HepG2 (cell line): ENCODE measurements at regions not wholly inside any gene's neighbourhood (a gene's known extent, or its start where the extent isn't known, plus 50 kb on each side); places are given as distances from the start of the nearest gene placed in this dataset.

Experiments used
- ATAC-seq: fragments of 200-7000 bp; cut with Tn5 transposase; 3 replicates; pipeline ENCODE4 v1.9.1; 2020; ENCODE audit warnings: mild to moderate bottlenecking, moderate library complexity
- BruUV-seq: library from RNA; stranded (reverse); fragments of 400-500 nt; replicated peaks from 2 replicates; lab custom pipeline; 2021; lab: Mats Ljungman, UMichigan
- CTCF ChIA-PET: fragments of 300-600 bp; formaldehyde crosslinking; extraction: SDS; loops from one replicate; lab custom pipeline; 2021; ENCODE audit warnings: low total read pairs, inconsistent platforms, low intra/inter-chr PET ratio; lab: Yijun Ruan, JAX
- POLR2A ChIA-PET: fragments of 350-600 bp; sonication (Branson Sonifier 250); formaldehyde crosslinking; loops from one replicate; lab custom pipeline; 2020; ENCODE audit warnings: antibody characterized with exemption, inconsistent platforms; lab: Yijun Ruan, JAX
- DNase-seq: peaks from one replicate; pipeline ENCODE4 v3.0.0-alpha.2; 2015; ENCODE audit warnings: low spot score
- FAIRE-seq: peaks from 3 replicates; lab custom pipeline; 2011; peaks lifted over from hg19 to GRCh38; lab: Jason Lieb, UNC
- H2AFZ ChIP-seq: one replicate; pipeline ENCODE4 v1.6.1; 2011; ENCODE audit warnings: low read length, inconsistent platforms
- H3K27ac ChIP-seq: fragments of 300-600 bp; 3 replicates; pipeline ENCODE4 v1.8.0; 2011; ENCODE audit warnings: mixed run types, mild to moderate bottlenecking, mixed read lengths, low read length, inconsistent platforms; ENCODE audit not compliant: insufficient read depth; ENCODE audit errors: extremely low read length
- H3K27me3 ChIP-seq, 2 experiments: fragments of 200-600 bp in 1 of 2; 2 replicates in 1 of 2; 3 replicates in 1 of 2; pipeline versions ENCODE4 v1.6.0 to v1.8.0; 2011; ENCODE audit warnings: low read length in 2 of 2, mild to moderate bottlenecking in 2 of 2, moderate library complexity in 2 of 2, inconsistent platforms in 1 of 2; ENCODE audit not compliant: insufficient read depth in 2 of 2, control insufficient read depth in 1 of 2
- H3K36me3 ChIP-seq, 2 experiments: fragments of 200-600 bp in 1 of 2; replicated peaks in 1 of 2; 2 replicates in 1 of 2; 3 replicates in 1 of 2; pipeline versions ENCODE4 v1.5.1 to v1.8.0; 2011; ENCODE audit warnings: low read length in 2 of 2, inconsistent platforms in 1 of 2; ENCODE audit not compliant: insufficient read depth in 2 of 2, control insufficient read depth in 1 of 2
- H3K4me1 ChIP-seq: 2 replicates; pipeline ENCODE4 v1.5.1; 2012; ENCODE audit warnings: low read length, inconsistent platforms; ENCODE audit not compliant: insufficient read depth
- H3K4me2 ChIP-seq: 2 replicates; pipeline ENCODE4 v1.6.0; 2011; ENCODE audit warnings: low read depth, low read length, inconsistent platforms
- H3K4me3 ChIP-seq, 3 experiments: fragments of 200-600 bp in 1 of 3; sonication (generic), shearing (Covaris generic) in 1 of 3; replicated peaks in 1 of 3; 2 replicates each; pipeline ENCODE4 v1.5.1; 2011 to 2016; ENCODE audit warnings: low read length in 3 of 3, inconsistent platforms in 2 of 3, low read depth in 2 of 3, mild to moderate bottlenecking in 2 of 3, control low read depth in 1 of 3, mixed read lengths in 1 of 3; ENCODE audit not compliant: insufficient read depth in 1 of 3
- H3K79me2 ChIP-seq: one replicate; pipeline ENCODE4 v1.6.1; 2011; ENCODE audit warnings: low read length, inconsistent platforms; ENCODE audit not compliant: insufficient read depth
- H3K9ac ChIP-seq: 2 replicates; pipeline ENCODE4 v1.6.0; 2011; ENCODE audit warnings: mild to moderate bottlenecking, low read depth, low read length, inconsistent platforms; ENCODE audit not compliant: insufficient read depth
- H3K9me3 ChIP-seq: 2 replicates; pipeline ENCODE4 v1.5.1; 2012; ENCODE audit warnings: mild to moderate bottlenecking, low read length
- H4K20me1 ChIP-seq: 2 replicates; pipeline ENCODE4 v1.6.0; 2011; ENCODE audit warnings: inconsistent platforms, mild to moderate bottlenecking, low read length, moderate library complexity; ENCODE audit not compliant: insufficient read depth
- MATR3 ChIP-seq: sonication (generic); formaldehyde crosslinking; IDR thresholded peaks from 2 replicates; pipeline ENCODE4 v1.4.0; 2020; ENCODE audit warnings: missing genetic modification reagents
- MYC ChIP-seq: sonication (generic); formaldehyde crosslinking; IDR thresholded peaks from 2 replicates; pipeline ENCODE4 v1.9.0; 2021; ENCODE audit warnings: missing genetic modification reagents, borderline replicate concordance
- RAD51 ChIP-seq: fragments of 450-650 bp; IDR thresholded peaks from 2 replicates; pipeline ENCODE4 v1.6.1; 2016; ENCODE audit warnings: borderline replicate concordance
- ZNF660 ChIP-seq: sonication (generic); formaldehyde crosslinking; IDR thresholded peaks from 2 replicates; pipeline ENCODE4 v1.5.1; 2020; ENCODE audit warnings: mild to moderate bottlenecking, low read depth, missing genetic modification reagents, borderline replicate concordance
- WGBS: methylation state at CpG from one replicate; pipeline ENCODE4 v1.1.6; 2017; ENCODE audit warnings: low lambda C conversion rate; 5-methylcytosine and 5-hydroxymethylcytosine counted together
- in situ Hi-C: cut with HindIII; loops from 2 replicates; pipeline ENCODE4 v1.10.0; 2017; ENCODE audit warnings: low pct_unique_long_range_greater_than_20kb; ENCODE audit not compliant: extremely low pct_ligation_motif_present
- intact Hi-C: fragments of 100-400 bp; cut with micrococcal nuclease; formaldehyde crosslinking; loops from one replicate; pipeline ENCODE4 v1.10.0; 2022; ENCODE audit not compliant: unreplicated experiment
- TF ChIP-seq, protein P1 (sequence below): sonication (generic); formaldehyde crosslinking; IDR thresholded peaks from 2 replicates; pipeline ENCODE4 v1.4.0; 2020; ENCODE audit warnings: missing genetic modification reagents; ENCODE audit errors: not compliant biosample characterization
- TF ChIP-seq, protein P2 (sequence below): sonication (generic); formaldehyde crosslinking; IDR thresholded peaks from one replicate; pipeline ENCODE4 v1.5.1; 2020; ENCODE audit warnings: mild to moderate bottlenecking, missing genetic modification reagents; ENCODE audit errors: not compliant biosample characterization

DNA sequence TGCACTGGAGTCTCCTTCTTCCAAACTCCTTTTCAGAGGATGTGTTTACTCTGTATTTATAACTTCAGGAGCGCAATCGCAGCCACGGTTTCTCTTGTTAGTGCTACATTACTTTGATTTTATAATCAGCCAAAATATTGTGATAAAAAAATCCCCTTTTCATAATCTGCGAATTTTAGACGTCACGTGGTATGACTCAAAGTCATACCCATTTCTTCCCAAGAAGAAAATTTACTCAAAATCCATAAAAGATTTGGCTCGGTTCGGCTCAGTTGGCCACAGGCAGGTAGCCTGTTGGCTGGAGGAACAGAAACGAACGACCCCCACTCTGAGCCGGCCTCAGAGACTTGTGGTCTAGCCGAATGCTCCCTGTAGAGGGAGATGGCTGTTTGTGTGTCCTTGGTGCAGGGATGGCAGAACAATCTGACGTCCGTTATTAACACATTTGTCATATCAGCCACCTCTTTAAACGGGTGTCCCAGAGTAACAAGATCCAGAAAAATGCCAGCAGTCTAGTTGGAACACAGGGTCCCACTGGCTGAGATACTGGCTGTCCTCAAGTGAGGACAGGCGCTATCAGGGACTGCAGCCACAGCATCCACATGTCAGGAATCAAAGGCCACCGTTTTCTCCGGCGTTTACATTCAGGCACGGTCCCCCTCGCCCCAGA is 247.6 kb downstream of the DLL1 start:
- CTCF ChIA-PET, result no interaction called here
- in situ Hi-C loops (no loop called here), intact Hi-C loops (no loop called here)
- Histone ChIP-seq H4K20me1 (no peaks in the 10 kb centered on the region), H2AFZ (no peak overlapping the region), H3K27ac (no peak overlapping the region), H3K9me3 (no peaks in the 10 kb centered on the region), H3K4me1 (peaks cover 13% of the 10 kb centered on the region), H3K79me2 (no peaks in the 10 kb centered on the region), H3K27me3 (peaks cover 12 to 85% of the 10 kb centered on the region in 2 experiments), H3K4me3 (no peak overlapping the region), H3K9ac (no peak overlapping the region), H3K36me3 (no peaks in the 10 kb centered on the region), H3K4me2 (no peak overlapping the region)
- ATAC-seq (no peak), DNase-seq (no peak), FAIRE-seq (no peak)
- TF ChIP-seq, protein P1, sequence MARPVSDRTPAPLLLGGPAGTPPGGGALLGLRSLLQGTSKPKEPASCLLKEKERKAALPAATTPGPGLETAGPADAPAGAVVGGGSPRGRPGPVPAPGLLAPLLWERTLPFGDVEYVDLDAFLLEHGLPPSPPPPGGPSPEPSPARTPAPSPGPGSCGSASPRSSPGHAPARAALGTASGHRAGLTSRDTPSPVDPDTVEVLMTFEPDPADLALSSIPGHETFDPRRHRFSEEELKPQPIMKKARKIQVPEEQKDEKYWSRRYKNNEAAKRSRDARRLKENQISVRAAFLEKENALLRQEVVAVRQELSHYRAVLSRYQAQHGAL (CRISPR knock-in tag), result no peak
- TF ChIP-seq RAD51, result peak; percentile 53; the same call in 1 of the 2 replicates
- POLR2A ChIA-PET, result no interaction called here
- no TSS peak for BruUV-seq
- WGBS, result 11% methylated on average over 21 of the region's 21 CpGs

DNA sequence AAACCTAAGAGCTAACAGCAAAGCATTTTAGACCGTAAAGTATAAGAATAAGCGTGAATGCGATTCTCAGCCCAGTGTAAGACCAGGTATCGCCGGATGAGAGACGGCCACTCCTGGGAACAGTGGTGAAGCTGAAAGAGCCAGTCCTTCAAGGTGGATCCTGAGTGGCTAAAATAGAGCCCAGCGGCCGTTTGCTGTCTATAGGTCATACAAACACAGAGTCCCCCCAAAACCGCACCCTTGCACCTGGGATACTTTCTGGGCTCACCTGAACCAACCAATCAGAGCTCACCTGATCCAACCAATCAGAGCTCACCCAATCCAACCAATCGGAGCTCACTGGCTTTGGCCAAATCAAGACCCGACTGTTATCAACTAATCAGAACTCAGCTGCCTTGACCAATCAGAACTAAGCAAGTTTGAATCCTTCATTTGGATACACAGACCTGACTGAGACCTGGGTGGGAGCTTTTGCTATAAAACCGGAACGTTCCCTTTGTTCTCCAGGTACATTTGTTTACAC is 248.2 kb downstream of the DLL1 start:
- WGBS, result 46% methylated on average over 13 of the region's 13 CpGs
- TF ChIP-seq ZNF660 (CRISPR knock-in tag) (no peak), MYC (CRISPR knock-in tag) (no peak), MATR3 (CRISPR knock-in tag) (no peak)
- TF ChIP-seq, protein P2, sequence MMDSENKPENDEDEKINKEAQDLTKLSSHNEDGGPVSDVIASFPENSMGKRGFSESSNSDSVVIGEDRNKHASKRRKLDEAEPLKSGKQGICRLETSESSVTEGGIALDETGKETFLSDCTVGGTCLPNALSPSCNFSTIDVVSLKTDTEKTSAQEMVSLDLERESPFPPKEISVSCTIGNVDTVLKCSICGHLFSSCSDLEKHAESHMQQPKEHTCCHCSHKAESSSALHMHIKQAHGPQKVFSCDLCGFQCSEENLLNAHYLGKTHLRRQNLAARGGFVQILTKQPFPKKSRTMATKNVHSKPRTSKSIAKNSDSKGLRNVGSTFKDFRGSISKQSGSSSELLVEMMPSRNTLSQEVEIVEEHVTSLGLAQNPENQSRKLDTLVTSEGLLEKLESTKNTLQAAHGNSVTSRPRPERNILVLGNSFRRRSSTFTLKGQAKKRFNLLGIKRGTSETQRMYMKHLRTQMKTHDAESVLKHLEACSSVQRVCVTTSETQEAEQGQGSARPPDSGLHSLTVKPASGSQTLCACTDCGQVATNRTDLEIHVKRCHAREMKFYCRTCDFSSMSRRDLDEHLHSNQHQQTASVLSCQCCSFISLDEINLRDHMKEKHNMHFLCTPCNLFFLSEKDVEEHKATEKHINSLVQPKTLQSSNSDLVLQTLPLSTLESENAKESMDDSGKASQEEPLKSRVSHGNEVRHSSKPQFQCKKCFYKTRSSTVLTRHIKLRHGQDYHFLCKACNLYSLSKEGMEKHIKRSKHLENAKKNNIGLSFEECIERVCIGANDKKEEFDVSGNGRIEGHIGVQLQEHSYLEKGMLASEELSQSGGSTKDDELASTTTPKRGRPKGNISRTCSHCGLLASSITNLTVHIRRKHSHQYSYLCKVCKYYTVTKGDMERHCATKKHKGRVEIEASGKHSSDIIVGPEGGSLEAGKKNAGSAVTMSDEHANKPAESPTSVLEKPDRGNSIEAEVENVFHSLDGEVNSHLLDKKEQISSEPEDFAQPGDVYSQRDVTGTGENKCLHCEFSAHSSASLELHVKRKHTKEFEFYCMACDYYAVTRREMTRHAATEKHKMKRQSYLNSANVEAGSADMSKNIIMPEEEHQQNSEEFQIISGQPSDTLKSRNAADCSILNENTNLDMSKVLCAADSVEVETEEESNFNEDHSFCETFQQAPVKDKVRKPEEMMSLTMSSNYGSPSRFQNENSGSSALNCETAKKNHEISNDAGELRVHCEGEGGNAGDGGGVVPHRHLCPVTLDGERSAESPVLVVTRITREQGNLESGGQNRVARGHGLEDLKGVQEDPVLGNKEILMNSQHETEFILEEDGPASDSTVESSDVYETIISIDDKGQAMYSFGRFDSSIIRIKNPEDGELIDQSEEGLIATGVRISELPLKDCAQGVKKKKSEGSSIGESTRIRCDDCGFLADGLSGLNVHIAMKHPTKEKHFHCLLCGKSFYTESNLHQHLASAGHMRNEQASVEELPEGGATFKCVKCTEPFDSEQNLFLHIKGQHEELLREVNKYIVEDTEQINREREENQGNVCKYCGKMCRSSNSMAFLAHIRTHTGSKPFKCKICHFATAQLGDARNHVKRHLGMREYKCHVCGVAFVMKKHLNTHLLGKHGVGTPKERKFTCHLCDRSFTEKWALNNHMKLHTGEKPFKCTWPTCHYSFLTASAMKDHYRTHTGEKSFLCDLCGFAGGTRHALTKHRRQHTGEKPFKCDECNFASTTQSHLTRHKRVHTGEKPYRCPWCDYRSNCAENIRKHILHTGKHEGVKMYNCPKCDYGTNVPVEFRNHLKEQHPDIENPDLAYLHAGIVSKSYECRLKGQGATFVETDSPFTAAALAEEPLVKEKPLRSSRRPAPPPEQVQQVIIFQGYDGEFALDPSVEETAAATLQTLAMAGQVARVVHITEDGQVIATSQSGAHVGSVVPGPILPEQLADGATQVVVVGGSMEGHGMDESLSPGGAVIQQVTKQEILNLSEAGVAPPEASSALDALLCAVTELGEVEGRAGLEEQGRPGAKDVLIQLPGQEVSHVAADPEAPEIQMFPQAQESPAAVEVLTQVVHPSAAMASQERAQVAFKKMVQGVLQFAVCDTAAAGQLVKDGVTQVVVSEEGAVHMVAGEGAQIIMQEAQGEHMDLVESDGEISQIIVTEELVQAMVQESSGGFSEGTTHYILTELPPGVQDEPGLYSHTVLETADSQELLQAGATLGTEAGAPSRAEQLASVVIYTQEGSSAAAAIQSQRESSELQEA (CRISPR knock-in tag), result no peak

More for the DNA sequence above, 248.2 kb downstream of the DLL1 start:
- no peak for DNase-seq
- Histone ChIP-seq H2AFZ (no peak overlapping the region), H3K9me3 (no peaks in the 10 kb centered on the region), H4K20me1 (no peaks in the 10 kb centered on the region), H3K4me2 (no peak overlapping the region), H3K4me3 (no peak overlapping the region), H3K27me3 (peaks cover 11 to 87% of the 10 kb centered on the region in 2 experiments), H3K27ac (no peak overlapping the region), H3K36me3 (no peaks in the 10 kb centered on the region), H3K9ac (no peak overlapping the region), H3K4me1 (peaks cover 18% of the 10 kb centered on the region), H3K79me2 (no peaks in the 10 kb centered on the region)
- ChIA-PET CTCF (no interaction called here), POLR2A (no interaction called here)
- no peak for ATAC-seq
- intact Hi-C loops (no loop called here), in situ Hi-C loops (no loop called here)
- BruUV-seq, result no TSS peak
- FAIRE-seq, result no peak
